Gastroesophageal sphincter (tissue), 4 donors: ENCODE measurements at regions not wholly inside any gene's neighbourhood (a gene's known extent, or its start where the extent isn't known, plus 50 kb on each side); places are given as distances from the start of the nearest gene placed in this dataset.

ENCODE experiments used
- ATAC-seq: fragments of 150-250 bp; one replicate; pipeline ENCODE4 v1.9.1; 2016; ENCODE audit warnings: mild to moderate bottlenecking, moderate library complexity
- H3K27ac ChIP-seq, 4 donors: fragments of 200-600 bp; sonication (generic) in 3 of 4; 1 replicate in 3 of 4; 2 replicates in 1 of 4; pipeline ENCODE4 v1.5.1; 2016 to 2019
- H3K27me3 ChIP-seq: fragments of 200-600 bp; sonication (generic); one replicate; pipeline ENCODE4 v1.5.1; 2019
- H3K36me3 ChIP-seq, 2 donors: fragments of 200-600 bp; sonication (generic); one replicate each; pipeline ENCODE4 v1.5.1; 2019; ENCODE audit warnings: control low read depth in 1 of 2
- H3K4me1 ChIP-seq, 3 donors: fragments of 200-600 bp; sonication (generic); 1 replicate in 2 of 3; 2 replicates in 1 of 3; pipeline ENCODE4 v1.5.1; 2016 to 2019; ENCODE audit warnings: control low read depth in 2 of 3
- H3K4me3 ChIP-seq, 2 donors: fragments of 200-600 bp; sonication (generic); one replicate each; pipeline ENCODE4 v1.5.1; 2019; ENCODE audit warnings: mild to moderate bottlenecking in 1 of 2, moderate library complexity in 1 of 2
- H3K9me3 ChIP-seq, 3 donors: fragments of 200-600 bp; sonication (generic); one replicate each; pipeline ENCODE4 v1.5.1; 2017 to 2019; ENCODE audit warnings: control low read depth in 2 of 3
- CTCF ChIP-seq, 4 experiments: fragments of 200-600 bp in 2 of 4; fragments of 450-650 bp in 2 of 4; sonication (generic) in 1 of 4; IDR thresholded peaks; one replicate each; pipeline ENCODE4 v1.5.1; 2017 to 2019; ENCODE audit warnings: antibody characterized with exemption in 4 of 4, mild to moderate bottlenecking in 2 of 4, moderate library complexity in 2 of 4
- EP300 ChIP-seq: sonication (generic); formaldehyde crosslinking; IDR thresholded peaks from one replicate; pipeline ENCODE4 v1.6.1; 2017; ENCODE audit warnings: antibody characterized with exemption, mild to moderate bottlenecking
- POLR2A ChIP-seq, 2 donors: fragments of 450-650 bp; IDR thresholded peaks; one replicate each; pipeline ENCODE4 v1.6.1; 2017; ENCODE audit warnings: antibody characterized with exemption in 2 of 2, mild to moderate bottlenecking in 2 of 2, moderate library complexity in 1 of 2
- POLR2AphosphoS5 ChIP-seq: sonication (generic); formaldehyde crosslinking; IDR thresholded peaks from one replicate; pipeline ENCODE4 v1.6.1; 2017; ENCODE audit warnings: antibody characterized with exemption
- WGBS, 2 donors: methylation state at CpG; one replicate each; pipeline ENCODE4 v1.1.5; 2018; ENCODE audit warnings: low coverage in 1 of 2; 5-methylcytosine and 5-hydroxymethylcytosine counted together

GRCh38 chr6:43949551-43949991 is 177.7 kb downstream of the MRPL14 start:
- H3K4me1 ChIP-seq: no peaks in the 10 kb centered on the region
- H3K36me3 ChIP-seq: no peaks in the 10 kb centered on the region
- no peak for ATAC-seq
- no peaks in the 10 kb centered on the region for H3K27me3 ChIP-seq
- peaks cover 0 to 21% (median 0%) of the 10 kb centered on the region in 3 donors for H3K9me3 ChIP-seq
- TF ChIP-seq EP300 (no peak), CTCF (IDR thresholded peaks at IDR 0.05) (no peak), POLR2AphosphoS5 (no peak), POLR2A (IDR thresholded peaks at IDR 0.05) (no peak)
- WGBS, 2 donors: 62 to 100% methylated on average over 1 to 2 of the region's 2 CpGs
- no peak overlapping the region for H3K27ac ChIP-seq
- no peak overlapping the region for H3K4me3 ChIP-seq

GRCh38 chr6:43948527-43949485 is 178.4 kb downstream of the MRPL14 start:
- ATAC-seq: no peak
- WGBS, 2 donors: 78 to 98% methylated on average over 1 to 4 of the region's 5 CpGs
- no peaks in the 10 kb centered on the region for H3K36me3 ChIP-seq
- H3K27ac ChIP-seq: no peak overlapping the region
- no peaks in the 10 kb centered on the region for H3K4me1 ChIP-seq
- H3K27me3 ChIP-seq: no peaks in the 10 kb centered on the region
- TF ChIP-seq EP300 (no peak), POLR2AphosphoS5 (no peak), POLR2A (IDR thresholded peaks at IDR 0.05) (no peak), CTCF (IDR thresholded peaks at IDR 0.05) (no peak)
- peaks cover 0 to 21% (median 0%) of the 10 kb centered on the region in 3 donors for H3K9me3 ChIP-seq
- H3K4me3 ChIP-seq: no peak overlapping the region

DNA sequence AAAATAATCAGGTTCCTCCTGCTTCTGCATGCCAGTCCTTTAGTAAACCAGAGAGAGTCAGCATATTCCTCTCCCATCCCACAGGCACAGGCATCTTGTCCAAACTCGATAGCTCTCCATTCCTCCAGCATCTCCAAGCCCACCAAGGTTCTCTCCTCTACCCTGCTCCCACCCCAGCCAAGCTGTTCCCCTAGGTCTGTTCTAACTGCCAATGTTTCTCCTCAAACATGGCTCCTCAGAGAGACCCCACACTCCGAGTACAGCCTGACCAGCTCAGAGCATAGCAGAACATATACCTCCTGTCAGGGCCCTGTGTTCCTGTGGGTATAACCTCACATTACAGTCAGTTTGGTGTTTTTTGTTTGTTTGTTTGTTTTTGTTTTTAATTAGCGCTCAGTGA is 177.8 kb downstream of the VEGFA start:
- H3K27me3 ChIP-seq: no peaks in the 10 kb centered on the region
- ATAC-seq: no peak
- peaks cover 0 to 21% (median 0%) of the 10 kb centered on the region in 3 donors for H3K9me3 ChIP-seq
- WGBS, 2 donors: 86 to 93% methylated on average over 3 of the region's 3 CpGs
- no peaks in the 10 kb centered on the region for H3K36me3 ChIP-seq
- no peak overlapping the region for H3K27ac ChIP-seq
- no peak for TF ChIP-seq POLR2A (IDR thresholded peaks at IDR 0.05)
- TF ChIP-seq CTCF (IDR thresholded peaks at IDR 0.05): no peak
- no peak for TF ChIP-seq EP300
- TF ChIP-seq POLR2AphosphoS5: no peak
- H3K4me1 ChIP-seq: no peaks in the 10 kb centered on the region
- H3K4me3 ChIP-seq: no peak overlapping the region

- TF ChIP-seq CTCF (IDR thresholded peaks at IDR 0.05) (no peak), POLR2AphosphoS5 (no peak)
- H3K4me3 ChIP-seq: no peak overlapping the region
- no peak for ATAC-seq
- H3K36me3 ChIP-seq: no peaks in the 10 kb centered on the region
- H3K4me1 ChIP-seq: no peaks in the 10 kb centered on the region
- H3K27me3 ChIP-seq: no peaks in the 10 kb centered on the region
- WGBS, 2 donors: 89 to 93% methylated on average over 3 to 4 of the region's 4 CpGs
- no peak overlapping the region for H3K27ac ChIP-seq
- H3K9me3 ChIP-seq: peaks cover 0 to 21% (median 0%) of the 10 kb centered on the region in 3 donors
Measured at GRCh38 chr6:43946641-43947363, 176.8 kb downstream of the VEGFA start.
